ENCODE measurements at regions not wholly inside any gene's neighbourhood (a gene's known extent, or its start where the extent isn't known, plus 50 kb on each side); places are given as distances from the start of the nearest gene placed in this dataset.
"Not testable (repeated sequence)": the region's sequence is repeated elsewhere in the genome, so short reads cannot be mapped to it uniquely, and the experiment has no call there.

- Mint-ChIP-seq H3K36me3 (peaks cover 10% of the 10 kb centered on the region; the same call in 1 of the 2 replicates), H3K9me3 (peaks cover 35% of the 10 kb centered on the region), H3K27me3 (ENCODE audit: low read depth) (peaks cover 6% of the 10 kb centered on the region), H3K4me3 (no peak overlapping the region), H3K27ac (no peak overlapping the region), H3K4me1 (peaks cover 5% of the 10 kb centered on the region)
- POLR2A ChIA-PET, result no interaction called here
- CTCF ChIA-PET, result no interaction called here
- no peak for DNase-seq (ENCODE audit: low spot score)
- no peak for ATAC-seq
- no peak for TF ChIP-seq ZNF138 (CRISPR knock-in tag; conservative IDR thresholded peaks at IDR 0.05)
- TF ChIP-seq CDX4 (CRISPR knock-in tag; IDR thresholded peaks at IDR 0.05; ENCODE audit: borderline replicate concordance), result peak; percentile 73; the same call in 1 of the 2 replicates
- no peak for TF ChIP-seq ARID4B (CRISPR knock-in tag; IDR thresholded peaks at IDR 0.05; ENCODE audit: borderline replicate concordance)
Observed at GRCh38 chr14:46573498-46573897, 78.1 kb downstream of the RPL10L start.

- CTCF ChIA-PET, result no interaction called here
- no peak for DNase-seq (ENCODE audit: low spot score)
Observed at GRCh38 chr14:46571970-46572369, 79.6 kb downstream of the RPL10L start.

GRCh38 chr14:46568161-46568560, 83.4 kb downstream of the RPL10L start:
- Mint-ChIP-seq H3K9me3 (peaks cover 36% of the 10 kb centered on the region), H3K36me3 (peaks cover 13% of the 10 kb centered on the region)
- H3K4me1 Mint-ChIP-seq; DNase-seq (ENCODE audit: low spot score); H3K27ac Mint-ChIP-seq; CTCF ChIA-PET; H3K27me3 Mint-ChIP-seq (ENCODE audit: low read depth); ATAC-seq; POLR2A ChIA-PET; H3K4me3 Mint-ChIP-seq: not testable (repeated sequence)

More at GRCh38 chr14:46571970-46572369, 79.6 kb downstream of the RPL10L start:
- H3K4me3 Mint-ChIP-seq, result no peak overlapping the region
- ATAC-seq, result no peak
- H3K9me3 Mint-ChIP-seq, result peaks cover 45% of the 10 kb centered on the region
- H3K36me3 Mint-ChIP-seq, result peaks cover 11% of the 10 kb centered on the region
- peaks cover 5% of the 10 kb centered on the region for H3K4me1 Mint-ChIP-seq
- TF ChIP-seq SMAD4 (CRISPR knock-in tag; IDR thresholded peaks at IDR 0.05) (no peak), ZNF121 (CRISPR knock-in tag; IDR thresholded peaks at IDR 0.05) (no peak), OVOL2 (CRISPR knock-in tag; IDR thresholded peaks at IDR 0.05; ENCODE audit: borderline replicate concordance) (no peak), CBFB (CRISPR knock-in tag; IDR thresholded peaks at IDR 0.05; ENCODE audit: low read depth) (no peak), NR1H2 (CRISPR knock-in tag; IDR thresholded peaks at IDR 0.05) (no peak), FOXP1 (CRISPR knock-in tag; IDR thresholded peaks at IDR 0.05; ENCODE audit: borderline replicate concordance) (no peak)
- H3K27me3 Mint-ChIP-seq (ENCODE audit: low read depth), result peaks cover 6% of the 10 kb centered on the region
- H3K27ac Mint-ChIP-seq, result no peak overlapping the region
- POLR2A ChIA-PET, result no interaction called here

GRCh38 chr14:46550836-46551235, 100.7 kb downstream of the RPL10L start:
- Mint-ChIP-seq H3K9me3 (peaks cover 38% of the 10 kb centered on the region), H3K4me1 (no peaks in the 10 kb centered on the region), H3K4me3 (no peak overlapping the region), H3K36me3 (peaks cover 15% of the 10 kb centered on the region), H3K27me3 (ENCODE audit: low read depth) (no peaks in the 10 kb centered on the region), H3K27ac (no peak overlapping the region)
- ChIA-PET POLR2A (interaction anchor here (0.6 kb wide), 1 partner anchor 504 kb away, joined by 4 read pairs; no protein-coding TSS in a partner anchor), CTCF (no interaction called here)
- DNase-seq (ENCODE audit: low spot score) (no peak), ATAC-seq (no peak)
- TF ChIP-seq ATF3 (CRISPR knock-in tag; conservative IDR thresholded peaks at IDR 0.05) (no peak), NFE2L1 (CRISPR knock-in tag; IDR thresholded peaks at IDR 0.05) (no peak), ATF2 (CRISPR knock-in tag; IDR thresholded peaks at IDR 0.05; ENCODE audit: borderline replicate concordance, low read depth) (no peak), STAT6 (CRISPR knock-in tag; conservative IDR thresholded peaks at IDR 0.05; ENCODE audit: low read depth) (no peak), TCF7 (CRISPR knock-in tag; IDR thresholded peaks at IDR 0.05; ENCODE audit: low read depth) (no peak), NR1H2 (CRISPR knock-in tag; IDR thresholded peaks at IDR 0.05) (no peak), ZNF317 (CRISPR knock-in tag; IDR thresholded peaks at IDR 0.05; ENCODE audit: borderline replicate concordance, low read depth) (no peak), TP53 (CRISPR knock-in tag; IDR thresholded peaks at IDR 0.05) (no peak), GRHL2 (CRISPR knock-in tag; IDR thresholded peaks at IDR 0.05; ENCODE audit: insufficient replicate concordance, severe bottlenecking) (no peak)
